HCT116 (cell line): ENCODE measurements at regions not wholly inside any gene's neighbourhood (a gene's known extent, or its start where the extent isn't known, plus 50 kb on each side); places are given as distances from the start of the nearest gene placed in this dataset.

Experiments used
- ATAC-seq: fragments of 200-7000 bp; cut with Tn5 transposase; 2 replicates; pipeline ENCODE4 v1.9.1; 2020; ENCODE audit warnings: mild to moderate bottlenecking, moderate library complexity
- BruUV-seq: library from RNA; stranded (reverse); fragments of 400-500 nt; replicated peaks from 2 replicates; lab custom pipeline; 2021; lab: Mats Ljungman, UMichigan
- CTCF ChIA-PET: fragments of 300-600 bp; sonication (Branson Sonifier 250); formaldehyde crosslinking; loops from one replicate; lab custom pipeline; 2021; ENCODE audit warnings: antibody characterized with exemption; lab: Charles Lee
- POLR2A ChIA-PET: fragments of 300-600, 350-600 bp; sonication (Branson Sonifier 250); formaldehyde crosslinking; loops from one replicate; lab custom pipeline; 2021; ENCODE audit warnings: antibody characterized with exemption; lab: Charles Lee
- RAD21 ChIA-PET, 2 experiments: fragments of 300-600 bp; sonication (Branson Sonifier 250); formaldehyde crosslinking; loops; one replicate each; lab custom pipeline; 2023; ENCODE audit warnings: low total read pairs in 2 of 2; ENCODE audit not compliant: uncharacterized antibody in 2 of 2, unreplicated experiment in 2 of 2, low non-redundant PET in 1 of 2; lab: Charles Lee
- DNase-seq: peaks from one replicate; pipeline ENCODE4 v3.0.0-alpha.2; 2010; ENCODE audit warnings: low read depth, low spot score
- H2AFZ ChIP-seq: fragments of 200-600 bp; shearing (Covaris generic), sonication (generic); 2 replicates; pipeline ENCODE4 v1.6.1; 2017; ENCODE audit warnings: low read depth, mixed run types, mixed read lengths, antibody characterized with exemption, low read length; ENCODE audit not compliant: poor library complexity, severe bottlenecking
- H3K27ac ChIP-seq: 2 replicates; pipeline ENCODE4 v1.5.1; 2012; ENCODE audit warnings: low read depth, low read length
- H3K27me3 ChIP-seq: fragments of 200-600 bp; sonication (generic); 2 replicates; pipeline ENCODE4 v1.6.1; 2016; ENCODE audit warnings: mixed run types, low read length, mixed read lengths; ENCODE audit not compliant: insufficient read depth
- H3K36me3 ChIP-seq, 2 experiments: fragments of 200-500 bp in 1 of 2; fragments of 200-600 bp in 1 of 2; sonication (Bioruptor generic) in 1 of 2; sonication (generic) in 1 of 2; 2 replicates each; pipeline versions ENCODE4 v1.5.1 to v1.6.1; 2014 to 2016; ENCODE audit warnings: low read length in 2 of 2, inconsistent platforms in 1 of 2, mixed read lengths in 1 of 2, mixed run types in 1 of 2; ENCODE audit not compliant: insufficient read depth in 2 of 2, control insufficient read depth in 1 of 2
- H3K4me1 ChIP-seq, 2 experiments: fragments of 200-600 bp in 1 of 2; sonication (generic) in 1 of 2; 2 replicates each; pipeline versions ENCODE4 v1.5.1 to v1.6.1; 2012 to 2017; ENCODE audit warnings: low read length in 2 of 2, inconsistent platforms in 1 of 2, mild to moderate bottlenecking in 1 of 2, mixed read lengths in 1 of 2, mixed run types in 1 of 2, moderate library complexity in 1 of 2; ENCODE audit not compliant: insufficient read depth in 2 of 2, control insufficient read depth in 1 of 2
- H3K4me2 ChIP-seq: fragments of 200-600 bp; sonication (generic); 2 replicates; pipeline ENCODE4 v1.6.1; 2017; ENCODE audit warnings: mixed run types, low read length, mixed read lengths
- H3K4me3 ChIP-seq, 2 experiments: fragments of 200-600 bp in 1 of 2; sonication (generic) in 1 of 2; replicated peaks in 1 of 2; 2 replicates each; pipeline ENCODE4 v1.5.1; 2011 to 2016; ENCODE audit warnings: low read length in 2 of 2, control low read depth in 1 of 2, low read depth in 1 of 2, mild to moderate bottlenecking in 1 of 2, mixed read lengths in 1 of 2, mixed run types in 1 of 2
- H3K79me2 ChIP-seq: fragments of 200-600 bp; sonication (generic); 2 replicates; pipeline ENCODE4 v1.6.1; 2017; ENCODE audit warnings: mild to moderate bottlenecking, mixed run types, low read length, moderate library complexity, mixed read lengths; ENCODE audit not compliant: insufficient read depth
- H3K9ac ChIP-seq: fragments of 200-600 bp; sonication (generic); 2 replicates; pipeline ENCODE4 v1.6.1; 2016; ENCODE audit warnings: low read length, mixed read lengths
- H3K9me2 ChIP-seq: fragments of 200-600 bp; sonication (generic), shearing (Covaris generic); 2 replicates; pipeline ENCODE4 v1.6.1; 2017; ENCODE audit warnings: mixed run types, mild to moderate bottlenecking, moderate library complexity; ENCODE audit not compliant: insufficient read depth
- H3K9me3 ChIP-seq, 2 experiments: fragments of 200-500 bp in 1 of 2; fragments of 200-600 bp in 1 of 2; sonication (Bioruptor generic) in 1 of 2; sonication (generic) in 1 of 2; 2 replicates each; pipeline ENCODE4 v1.6.1; 2014 to 2017; ENCODE audit warnings: low read length in 2 of 2, mixed read lengths in 2 of 2, inconsistent platforms in 1 of 2, low read depth in 1 of 2, mild to moderate bottlenecking in 1 of 2, mixed run types in 1 of 2, moderate library complexity in 1 of 2; ENCODE audit not compliant: control insufficient read depth in 1 of 2, insufficient read depth in 1 of 2
- H4K20me1 ChIP-seq: fragments of 200-600 bp; sonication (generic), shearing (Covaris generic); 2 replicates; pipeline ENCODE4 v1.6.1; 2017; ENCODE audit warnings: mixed run types, mild to moderate bottlenecking, moderate library complexity; ENCODE audit not compliant: insufficient read depth
- ATF3 ChIP-seq: IDR thresholded peaks from 2 replicates; pipeline ENCODE4 v1.6.1; 2012
- CBX3 ChIP-seq: IDR thresholded peaks from 2 replicates; pipeline ENCODE4 v1.6.1; 2012; ENCODE audit warnings: low read depth
- CEBPB ChIP-seq: IDR thresholded peaks from 2 replicates; pipeline ENCODE4 v1.6.1; 2012; ENCODE audit warnings: low read depth
- CTCF ChIP-seq, 3 experiments: fragments of 200-600 bp in 1 of 3; sonication (generic) in 1 of 3; IDR thresholded peaks in 2 of 3; conservative IDR thresholded peaks in 1 of 3; 2 replicates each; pipeline ENCODE4 v1.5.1; 2012 to 2017; ENCODE audit warnings: low read depth in 2 of 3, low read length in 2 of 3, antibody characterized with exemption in 1 of 3, borderline replicate concordance in 1 of 3, control low read depth in 1 of 3, mild to moderate bottlenecking in 1 of 3, mixed read lengths in 1 of 3, mixed run types in 1 of 3, moderate library complexity in 1 of 3; ENCODE audit not compliant: insufficient read depth in 1 of 3
- EGR1 ChIP-seq: IDR thresholded peaks from 2 replicates; pipeline ENCODE4 v1.6.1; 2012; ENCODE audit warnings: low read depth
- ELF1 ChIP-seq: IDR thresholded peaks from 2 replicates; pipeline ENCODE4 v1.6.1; 2012; ENCODE audit warnings: low read depth, borderline replicate concordance
- EZH2 ChIP-seq: fragments of 200-600 bp; sonication (generic); IDR thresholded peaks from 2 replicates; pipeline ENCODE4 v1.6.1; 2017; ENCODE audit warnings: antibody characterized with exemption, mixed run types
- EZH2phosphoT487 ChIP-seq: fragments of 200-600 bp; IDR thresholded peaks from 2 replicates; pipeline ENCODE4 v1.6.1; 2018; ENCODE audit warnings: antibody characterized with exemption, borderline replicate concordance
- FOSL1 ChIP-seq: IDR thresholded peaks from 2 replicates; pipeline ENCODE4 v1.6.1; 2012; ENCODE audit warnings: low read depth
- MAX ChIP-seq: IDR thresholded peaks from 2 replicates; pipeline ENCODE4 v1.6.1; 2012
- POLR2A ChIP-seq: IDR thresholded peaks from 2 replicates; pipeline ENCODE4 v1.7.0; 2011; ENCODE audit warnings: borderline replicate concordance; ENCODE audit not compliant: insufficient read depth, insufficient read length; ENCODE audit errors: extremely low read depth
- POLR2AphosphoS5 ChIP-seq: IDR thresholded peaks from 2 replicates; pipeline ENCODE4 v1.6.1; 2011; ENCODE audit warnings: mild to moderate bottlenecking, low read depth, low read length, moderate library complexity
- RAD21 ChIP-seq: IDR thresholded peaks from 2 replicates; pipeline ENCODE4 v1.6.1; 2012; ENCODE audit warnings: low read depth, mild to moderate bottlenecking
- SIN3A ChIP-seq: IDR thresholded peaks from 2 replicates; pipeline ENCODE4 v1.6.1; 2012; ENCODE audit warnings: low read depth
- SP1 ChIP-seq: IDR thresholded peaks from 2 replicates; pipeline ENCODE4 v1.6.1; 2012; ENCODE audit warnings: low read depth
- SRF ChIP-seq: IDR thresholded peaks from 2 replicates; pipeline ENCODE4 v1.6.1; 2012; ENCODE audit warnings: low read depth
- YY1 ChIP-seq: IDR thresholded peaks from 2 replicates; pipeline ENCODE4 v1.6.1; 2011; ENCODE audit warnings: low read length, low read depth, moderate library complexity, mild to moderate bottlenecking; ENCODE audit not compliant: insufficient replicate concordance; ENCODE audit errors: extremely low read depth
- intact Hi-C: fragments of 100-400 bp; cut with micrococcal nuclease; formaldehyde crosslinking; loops from 2 replicates; pipeline ENCODE4 v1.10.0; 2022

GRCh38 chr3:67781871-67782270, 127.5 kb upstream of the SUCLG2 start:
- no peaks in the 10 kb centered on the region for H3K27me3 ChIP-seq
- no peak overlapping the region for H3K4me2 ChIP-seq
- no peaks in the 10 kb centered on the region for H3K79me2 ChIP-seq
- no peaks in the 10 kb centered on the region for H3K4me1 ChIP-seq
- ATAC-seq (no peak), DNase-seq (no peak)
- BruUV-seq, result no TSS peak
- no peak overlapping the region for H3K27ac ChIP-seq
- H3K9me3 ChIP-seq, result no peaks in the 10 kb centered on the region
- no peaks in the 10 kb centered on the region for H3K9me2 ChIP-seq
- TF ChIP-seq SIN3A (no peak), SP1 (no peak), CTCF (IDR thresholded peaks at IDR 0.05 in 2 of 3, conservative IDR thresholded peaks at IDR 0.05 in 1 of 3; ENCODE audit: borderline replicate concordance in 1 of 3, insufficient read depth in 1 of 3, low read depth in 2 of 3, low read length in 2 of 3) (no peak), ELF1 (no peak), ATF3 (no peak), POLR2AphosphoS5 (no peak), CBX3 (no peak), FOSL1 (no peak), RAD21 (no peak), EZH2 (no peak), POLR2A (no peak), CEBPB (no peak), EZH2phosphoT487 (no peak), SRF (no peak), MAX (no peak), EGR1 (no peak), YY1 (no peak)
- intact Hi-C loops, result no loop called here
- POLR2A ChIA-PET, result no interaction called here
- no peaks in the 10 kb centered on the region for H3K36me3 ChIP-seq
- H2AFZ ChIP-seq, result no peak overlapping the region
- no peaks in the 10 kb centered on the region for H4K20me1 ChIP-seq
- RAD21 ChIA-PET, result no interaction called here
- no peak overlapping the region for H3K9ac ChIP-seq
- CTCF ChIA-PET, result no interaction called here
- H3K4me3 ChIP-seq, result no peak overlapping the region
